ENCODE measurements at regions not wholly inside any gene's neighbourhood (a gene's known extent, or its start where the extent isn't known, plus 50 kb on each side); places are given as distances from the start of the nearest gene placed in this dataset.

DNA sequence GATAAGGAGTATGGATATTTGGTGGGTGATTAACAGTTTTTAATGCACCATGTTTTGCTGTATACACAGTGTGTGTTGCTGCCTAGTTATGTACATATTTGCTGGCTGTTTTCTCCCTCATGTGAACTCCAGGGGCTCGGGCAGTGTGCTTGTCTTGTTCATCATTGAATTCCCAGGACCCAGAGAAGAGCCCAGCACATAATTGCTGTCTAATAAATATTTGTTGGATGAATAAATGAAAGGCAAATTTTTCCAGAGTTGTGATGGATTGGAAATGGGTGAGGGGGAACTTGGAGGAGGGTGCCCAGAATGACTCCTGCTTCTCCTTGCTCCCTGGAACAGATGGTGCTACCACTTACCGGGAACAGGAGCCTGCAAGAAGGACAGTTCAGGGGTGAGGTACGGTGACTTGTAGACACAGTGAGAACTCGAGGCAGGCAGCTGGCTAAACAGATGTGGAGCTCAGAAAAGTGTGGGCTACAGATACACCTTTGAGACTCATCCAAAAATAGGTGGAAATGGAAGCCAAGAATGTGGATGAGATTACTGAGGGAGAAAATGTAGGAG, 586.8 kb upstream of the MGMT start:
- TF ChIP-seq POLR2AphosphoS5 (IDR thresholded peaks at IDR 0.05; ENCODE audit: low read depth, low read length) = no peak
- no peak for TF ChIP-seq TAF1 (IDR thresholded peaks at IDR 0.05; ENCODE audit: borderline replicate concordance, insufficient read depth, low read length)
- TF ChIP-seq SIN3A (IDR thresholded peaks at IDR 0.05; ENCODE audit: borderline replicate concordance, insufficient read depth, low read length) = no peak
- no peak for TF ChIP-seq FOXP2 (optimal IDR thresholded peaks at IDR 0.05; ENCODE audit: borderline replicate concordance, extremely low read depth, extremely low read length, insufficient read depth)
- TF ChIP-seq, protein P1, sequence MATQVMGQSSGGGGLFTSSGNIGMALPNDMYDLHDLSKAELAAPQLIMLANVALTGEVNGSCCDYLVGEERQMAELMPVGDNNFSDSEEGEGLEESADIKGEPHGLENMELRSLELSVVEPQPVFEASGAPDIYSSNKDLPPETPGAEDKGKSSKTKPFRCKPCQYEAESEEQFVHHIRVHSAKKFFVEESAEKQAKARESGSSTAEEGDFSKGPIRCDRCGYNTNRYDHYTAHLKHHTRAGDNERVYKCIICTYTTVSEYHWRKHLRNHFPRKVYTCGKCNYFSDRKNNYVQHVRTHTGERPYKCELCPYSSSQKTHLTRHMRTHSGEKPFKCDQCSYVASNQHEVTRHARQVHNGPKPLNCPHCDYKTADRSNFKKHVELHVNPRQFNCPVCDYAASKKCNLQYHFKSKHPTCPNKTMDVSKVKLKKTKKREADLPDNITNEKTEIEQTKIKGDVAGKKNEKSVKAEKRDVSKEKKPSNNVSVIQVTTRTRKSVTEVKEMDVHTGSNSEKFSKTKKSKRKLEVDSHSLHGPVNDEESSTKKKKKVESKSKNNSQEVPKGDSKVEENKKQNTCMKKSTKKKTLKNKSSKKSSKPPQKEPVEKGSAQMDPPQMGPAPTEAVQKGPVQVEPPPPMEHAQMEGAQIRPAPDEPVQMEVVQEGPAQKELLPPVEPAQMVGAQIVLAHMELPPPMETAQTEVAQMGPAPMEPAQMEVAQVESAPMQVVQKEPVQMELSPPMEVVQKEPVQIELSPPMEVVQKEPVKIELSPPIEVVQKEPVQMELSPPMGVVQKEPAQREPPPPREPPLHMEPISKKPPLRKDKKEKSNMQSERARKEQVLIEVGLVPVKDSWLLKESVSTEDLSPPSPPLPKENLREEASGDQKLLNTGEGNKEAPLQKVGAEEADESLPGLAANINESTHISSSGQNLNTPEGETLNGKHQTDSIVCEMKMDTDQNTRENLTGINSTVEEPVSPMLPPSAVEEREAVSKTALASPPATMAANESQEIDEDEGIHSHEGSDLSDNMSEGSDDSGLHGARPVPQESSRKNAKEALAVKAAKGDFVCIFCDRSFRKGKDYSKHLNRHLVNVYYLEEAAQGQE (IDR thresholded peaks at IDR 0.05; ENCODE audit: insufficient read depth in 1 of 2, low read depth in 2 of 2, low read length in 2 of 2) = no peak

Measured in PFSK-1 (cell line).